ENCODE measurements at regions not wholly inside any gene's neighbourhood (a gene's known extent, or its start where the extent isn't known, plus 50 kb on each side); places are given as distances from the start of the nearest gene placed in this dataset.

DNA sequence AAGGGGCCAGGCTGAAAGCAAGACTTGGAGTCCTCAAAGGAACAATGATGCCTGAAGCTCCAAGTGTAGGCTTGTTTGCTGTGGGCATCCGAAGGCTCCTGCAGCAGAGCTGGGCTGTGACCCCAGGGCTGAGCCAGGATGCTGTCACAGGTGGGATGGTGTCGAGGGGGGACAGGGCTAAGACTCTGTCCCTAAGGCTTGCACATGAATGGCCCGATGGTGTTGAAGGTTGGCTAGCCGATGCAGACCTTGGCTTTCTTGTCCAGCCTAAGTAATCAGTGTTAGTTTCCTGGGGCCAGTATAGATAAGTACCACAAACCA, 251.0 kb downstream of the NDUFA10 start:
- Histone ChIP-seq H3K27ac (ENCODE audit: low read depth in 1 of 2, low read length in 2 of 2) (no peak overlapping the region), H3K36me3 (ENCODE audit: insufficient read depth, low read length) (no peaks in the 10 kb centered on the region), H3K27me3 (ENCODE audit: control insufficient read depth in 1 of 2, insufficient read depth in 2 of 2, low read length in 2 of 2) (no peaks in the 10 kb centered on the region), H3K4me3 (ENCODE audit: low read length) (no peak overlapping the region), H3K9me3 (ENCODE audit: control insufficient read depth in 1 of 2, insufficient read depth in 1 of 2, low read length in 2 of 2) (peaks cover 8 to 35% of the 10 kb centered on the region in 2 experiments), H3K4me1 (ENCODE audit: insufficient read depth, low read length) (no peaks in the 10 kb centered on the region)
- DNase-seq = no peak
- peaks cover 4% of the 10 kb centered on the region for H3K27me3 Mint-ChIP-seq
- no peak for ATAC-seq (ENCODE audit: poor library complexity)
- intact Hi-C loops (cut with DNase I, micrococcal nuclease) = no loop called here
- TF ChIP-seq, protein P1, sequence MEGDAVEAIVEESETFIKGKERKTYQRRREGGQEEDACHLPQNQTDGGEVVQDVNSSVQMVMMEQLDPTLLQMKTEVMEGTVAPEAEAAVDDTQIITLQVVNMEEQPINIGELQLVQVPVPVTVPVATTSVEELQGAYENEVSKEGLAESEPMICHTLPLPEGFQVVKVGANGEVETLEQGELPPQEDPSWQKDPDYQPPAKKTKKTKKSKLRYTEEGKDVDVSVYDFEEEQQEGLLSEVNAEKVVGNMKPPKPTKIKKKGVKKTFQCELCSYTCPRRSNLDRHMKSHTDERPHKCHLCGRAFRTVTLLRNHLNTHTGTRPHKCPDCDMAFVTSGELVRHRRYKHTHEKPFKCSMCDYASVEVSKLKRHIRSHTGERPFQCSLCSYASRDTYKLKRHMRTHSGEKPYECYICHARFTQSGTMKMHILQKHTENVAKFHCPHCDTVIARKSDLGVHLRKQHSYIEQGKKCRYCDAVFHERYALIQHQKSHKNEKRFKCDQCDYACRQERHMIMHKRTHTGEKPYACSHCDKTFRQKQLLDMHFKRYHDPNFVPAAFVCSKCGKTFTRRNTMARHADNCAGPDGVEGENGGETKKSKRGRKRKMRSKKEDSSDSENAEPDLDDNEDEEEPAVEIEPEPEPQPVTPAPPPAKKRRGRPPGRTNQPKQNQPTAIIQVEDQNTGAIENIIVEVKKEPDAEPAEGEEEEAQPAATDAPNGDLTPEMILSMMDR (IDR thresholded peaks at IDR 0.05) = no peak
- ChIA-PET POLR2A (no interaction called here), CTCF (no interaction called here)
- H3K4me3 Mint-ChIP-seq = no peak overlapping the region
- no peaks in the 10 kb centered on the region for H3K36me3 Mint-ChIP-seq (ENCODE audit: low read depth)
- no peak overlapping the region for H3K27ac Mint-ChIP-seq
- peaks cover 4% of the 10 kb centered on the region for H3K9me3 Mint-ChIP-seq
- H3K4me1 Mint-ChIP-seq (ENCODE audit: low read depth) = no peaks in the 10 kb centered on the region

DNA sequence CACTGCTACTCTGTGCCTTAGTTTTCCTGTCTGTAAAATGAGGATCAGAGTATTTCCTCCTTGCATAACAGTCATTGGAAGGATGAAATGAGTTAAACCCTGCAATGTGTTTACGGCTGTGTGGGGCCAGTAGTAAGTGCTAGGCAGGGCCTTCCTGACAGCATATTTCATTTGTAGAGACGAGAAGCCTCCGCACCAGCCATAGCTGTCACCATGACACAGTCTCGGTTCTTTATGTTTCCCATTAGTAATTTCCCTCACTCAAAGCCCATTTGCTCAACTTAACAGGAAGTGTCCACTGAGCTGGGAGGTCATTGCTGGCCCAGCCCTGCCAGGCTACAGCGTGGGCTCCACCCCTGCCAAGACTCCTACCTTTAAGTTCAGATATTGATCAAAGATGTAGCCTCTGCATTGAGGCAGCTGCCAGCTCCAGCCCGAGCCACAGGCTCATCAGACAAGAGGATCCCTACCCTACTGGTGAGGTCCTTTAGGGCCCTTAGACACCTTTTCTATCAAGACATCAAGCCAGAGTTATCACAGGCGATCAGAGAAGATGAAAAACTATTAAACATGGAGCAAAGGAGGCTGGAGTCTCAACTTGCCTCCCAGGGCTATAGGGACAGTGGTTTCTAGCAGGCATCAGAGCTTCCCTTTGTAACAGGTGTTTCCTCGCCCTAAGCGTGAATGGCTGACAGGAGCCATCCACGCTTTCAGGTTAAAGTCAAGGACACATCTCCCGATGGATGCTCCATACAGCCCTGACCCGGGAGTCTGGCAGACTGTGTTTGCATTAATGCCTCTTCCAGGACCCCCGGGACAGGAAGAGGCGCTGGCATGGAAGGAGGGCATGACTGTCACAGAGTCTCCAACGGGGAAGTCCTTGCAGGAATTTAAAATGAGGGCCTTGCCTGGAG, 251.7 kb downstream of the NDUFA10 start:
- H3K4me1 ChIP-seq (ENCODE audit: insufficient read depth, low read length) = no peaks in the 10 kb centered on the region
- ATAC-seq (ENCODE audit: poor library complexity) (no peak), DNase-seq (no peak)
- Mint-ChIP-seq H3K4me3 (no peak overlapping the region), H3K27ac (no peak overlapping the region), H3K27me3 (peaks cover 4% of the 10 kb centered on the region), H3K36me3 (ENCODE audit: low read depth) (no peaks in the 10 kb centered on the region), H3K4me1 (ENCODE audit: low read depth) (no peaks in the 10 kb centered on the region), H3K9me3 (peaks cover 4% of the 10 kb centered on the region)
- H3K9me3 ChIP-seq (ENCODE audit: control insufficient read depth in 1 of 2, insufficient read depth in 1 of 2, low read length in 2 of 2) = peaks cover 8 to 34% of the 10 kb centered on the region in 2 experiments
- TF ChIP-seq, protein P1 (IDR thresholded peaks at IDR 0.05) = no peak
- no peaks in the 10 kb centered on the region for H3K36me3 ChIP-seq (ENCODE audit: insufficient read depth, low read length)
- ChIA-PET CTCF (no interaction called here), POLR2A (no interaction called here)
- H3K4me3 ChIP-seq (ENCODE audit: low read length) = no peak overlapping the region
- intact Hi-C loops (cut with DNase I, micrococcal nuclease) = no loop called here
- no peaks in the 10 kb centered on the region for H3K27me3 ChIP-seq (ENCODE audit: control insufficient read depth in 1 of 2, insufficient read depth in 2 of 2, low read length in 2 of 2)
- H3K27ac ChIP-seq (ENCODE audit: low read depth in 1 of 2, low read length in 2 of 2) = no peak overlapping the region

DNA sequence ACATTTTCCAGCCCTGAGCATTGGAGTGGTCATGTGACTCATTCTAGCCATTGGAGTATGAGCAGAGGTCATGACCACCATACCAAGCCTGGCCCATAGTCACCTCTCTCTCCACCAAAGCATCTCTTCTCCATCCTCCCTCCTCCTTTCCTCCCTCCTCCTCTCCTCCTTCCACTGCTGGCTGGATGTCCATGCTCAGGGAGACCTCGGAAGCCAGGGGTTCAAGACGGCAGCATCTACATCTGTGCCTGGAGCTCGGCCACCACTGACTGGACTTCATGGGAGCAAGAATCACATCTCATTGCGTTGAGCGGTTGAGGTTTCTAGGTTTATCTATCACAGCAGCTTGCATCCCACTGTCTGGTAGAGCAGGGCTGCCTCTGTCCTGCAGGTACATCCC, 252.4 kb downstream of the NDUFA10 start:
- Histone ChIP-seq H3K36me3 (ENCODE audit: insufficient read depth, low read length) (no peaks in the 10 kb centered on the region), H3K27ac (ENCODE audit: low read depth in 1 of 2, low read length in 2 of 2) (no peak overlapping the region), H3K27me3 (ENCODE audit: control insufficient read depth in 1 of 2, insufficient read depth in 2 of 2, low read length in 2 of 2) (no peaks in the 10 kb centered on the region), H3K9me3 (ENCODE audit: control insufficient read depth in 1 of 2, insufficient read depth in 1 of 2, low read length in 2 of 2) (peaks cover 8 to 33% of the 10 kb centered on the region in 2 experiments), H3K4me3 (ENCODE audit: low read length) (no peak overlapping the region), H3K4me1 (ENCODE audit: insufficient read depth, low read length) (no peaks in the 10 kb centered on the region)
- CTCF ChIA-PET = no interaction called here
- no peak overlapping the region for H3K4me3 Mint-ChIP-seq
- TF ChIP-seq, protein P1 (IDR thresholded peaks at IDR 0.05) = no peak
- H3K27me3 Mint-ChIP-seq = peaks cover 4% of the 10 kb centered on the region
- no peak overlapping the region for H3K27ac Mint-ChIP-seq
- no peaks in the 10 kb centered on the region for H3K4me1 Mint-ChIP-seq (ENCODE audit: low read depth)
- H3K36me3 Mint-ChIP-seq (ENCODE audit: low read depth) = no peaks in the 10 kb centered on the region
- H3K9me3 Mint-ChIP-seq = peaks cover 4% of the 10 kb centered on the region
- intact Hi-C loops (cut with DNase I, micrococcal nuclease) = no loop called here
- ATAC-seq (ENCODE audit: poor library complexity) = no peak
- POLR2A ChIA-PET = no interaction called here
- no peak for DNase-seq
